Testis (tissue), 2 donors: ENCODE measurements at regions not wholly inside any gene's neighbourhood (a gene's known extent, or its start where the extent isn't known, plus 50 kb on each side); places are given as distances from the start of the nearest gene placed in this dataset.
"Not testable (repeated sequence)": the region's sequence is repeated elsewhere in the genome, so short reads cannot be mapped to it uniquely, and the experiment has no call there.

Experiments
- POLR2A ChIP-seq: fragments of 450-650 bp; IDR thresholded peaks from one replicate; pipeline ENCODE4 v1.6.1; 2017; ENCODE audit warnings: antibody characterized with exemption, mild to moderate bottlenecking, moderate library complexity
- TF ChIP-seq, protein P1 (sequence below), 3 experiments: fragments of 450-650 bp in 2 of 3; fragments of 200-600 bp in 1 of 3; sonication (generic) in 1 of 3; IDR thresholded peaks; one replicate each; pipeline ENCODE4 v1.5.1; 2016 to 2019; ENCODE audit warnings: antibody characterized with exemption in 3 of 3, mild to moderate bottlenecking in 2 of 3, moderate library complexity in 1 of 3

DNA sequence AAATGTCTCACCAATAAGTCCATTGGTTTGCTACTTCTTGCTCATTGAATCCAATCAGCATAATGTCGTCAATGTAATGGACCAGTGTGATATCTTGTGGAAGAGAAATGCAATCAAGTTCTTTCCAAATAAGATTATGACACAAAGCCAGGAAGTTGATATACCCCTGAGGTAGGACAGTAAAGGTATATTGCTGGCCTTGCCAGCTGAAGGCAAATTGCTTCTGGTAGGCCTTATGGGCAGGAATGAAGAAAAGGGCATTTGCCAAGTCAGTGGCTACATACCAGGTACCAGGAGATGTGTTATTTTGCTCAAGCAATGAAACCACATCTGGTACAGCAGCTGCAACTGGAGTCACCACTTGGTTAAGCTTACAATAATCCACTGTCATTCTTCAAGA is 276.1 kb downstream of the C12orf75 start:
- TF ChIP-seq POLR2A: not testable (repeated sequence)
- TF ChIP-seq, protein P1, sequence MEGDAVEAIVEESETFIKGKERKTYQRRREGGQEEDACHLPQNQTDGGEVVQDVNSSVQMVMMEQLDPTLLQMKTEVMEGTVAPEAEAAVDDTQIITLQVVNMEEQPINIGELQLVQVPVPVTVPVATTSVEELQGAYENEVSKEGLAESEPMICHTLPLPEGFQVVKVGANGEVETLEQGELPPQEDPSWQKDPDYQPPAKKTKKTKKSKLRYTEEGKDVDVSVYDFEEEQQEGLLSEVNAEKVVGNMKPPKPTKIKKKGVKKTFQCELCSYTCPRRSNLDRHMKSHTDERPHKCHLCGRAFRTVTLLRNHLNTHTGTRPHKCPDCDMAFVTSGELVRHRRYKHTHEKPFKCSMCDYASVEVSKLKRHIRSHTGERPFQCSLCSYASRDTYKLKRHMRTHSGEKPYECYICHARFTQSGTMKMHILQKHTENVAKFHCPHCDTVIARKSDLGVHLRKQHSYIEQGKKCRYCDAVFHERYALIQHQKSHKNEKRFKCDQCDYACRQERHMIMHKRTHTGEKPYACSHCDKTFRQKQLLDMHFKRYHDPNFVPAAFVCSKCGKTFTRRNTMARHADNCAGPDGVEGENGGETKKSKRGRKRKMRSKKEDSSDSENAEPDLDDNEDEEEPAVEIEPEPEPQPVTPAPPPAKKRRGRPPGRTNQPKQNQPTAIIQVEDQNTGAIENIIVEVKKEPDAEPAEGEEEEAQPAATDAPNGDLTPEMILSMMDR (IDR thresholded peaks at IDR 0.05): not testable (repeated sequence)
